CD14-positive monocyte (primary cell): ENCODE measurements at regions not wholly inside any gene's neighbourhood (a gene's known extent, or its start where the extent isn't known, plus 50 kb on each side); places are given as distances from the start of the nearest gene placed in this dataset.

ENCODE experiments used
- DNase-seq, 3 donors: peaks; one replicate each; pipeline ENCODE4 v3.0.0-alpha.2; 2011 to 2022
- H2AFZ ChIP-seq: 2 replicates; pipeline ENCODE4 v1.6.0; 2012; ENCODE audit warnings: mild to moderate bottlenecking, low read depth, low read length, inconsistent platforms; ENCODE audit not compliant: insufficient read depth, poor library complexity, severe bottlenecking
- H3K27ac ChIP-seq, 2 donors: 1 replicate in 1 of 2; 2 replicates in 1 of 2; pipeline ENCODE4 v1.5.1; 2012 to 2013; ENCODE audit warnings: low read length in 2 of 2, control low read depth in 1 of 2, inconsistent platforms in 1 of 2, low read depth in 1 of 2, mild to moderate bottlenecking in 1 of 2
- H3K27me3 ChIP-seq, 2 donors: one replicate each; pipeline versions ENCODE4 v1.6.0 to v1.6.1; 2011 to 2013; ENCODE audit warnings: low read length in 2 of 2; ENCODE audit not compliant: control insufficient read depth in 2 of 2, insufficient read depth in 2 of 2
- H3K36me3 ChIP-seq, 2 donors: replicated peaks in 1 of 2; 1 replicate in 1 of 2; 2 replicates in 1 of 2; pipeline versions ENCODE4 v1.5.1 to v1.6.1; 2012 to 2013; ENCODE audit warnings: low read length in 2 of 2, control low read depth in 1 of 2, inconsistent platforms in 1 of 2, mild to moderate bottlenecking in 1 of 2; ENCODE audit not compliant: insufficient read depth in 2 of 2, control insufficient read depth in 1 of 2
- H3K4me1 ChIP-seq, 2 donors: 1 replicate in 1 of 2; 2 replicates in 1 of 2; pipeline versions ENCODE4 v1.5.1 to v1.6.1; 2012 to 2013; ENCODE audit warnings: low read length in 2 of 2, control low read depth in 1 of 2, inconsistent platforms in 1 of 2, mild to moderate bottlenecking in 1 of 2, moderate library complexity in 1 of 2; ENCODE audit not compliant: insufficient read depth in 2 of 2, control insufficient read depth in 1 of 2
- H3K4me2 ChIP-seq: replicated peaks from 2 replicates; pipeline ENCODE3; 2012; ENCODE audit warnings: low read length, moderate library complexity, mild to moderate bottlenecking; ENCODE audit not compliant: poor library complexity, severe bottlenecking; ENCODE audit errors: extremely low read depth
- H3K4me3 ChIP-seq, 3 experiments: fragments of 200-600 bp in 1 of 3; sonication (generic) in 1 of 3; replicated peaks in 1 of 3; 1 replicate in 2 of 3; 2 replicates in 1 of 3; pipeline ENCODE4 v1.5.1; 2011 to 2013; ENCODE audit warnings: low read length in 3 of 3, mild to moderate bottlenecking in 3 of 3, control low read depth in 2 of 3, low read depth in 2 of 3, inconsistent platforms in 1 of 3, moderate library complexity in 1 of 3
- H3K79me2 ChIP-seq: 2 replicates; pipeline ENCODE4 v1.6.0; 2012; ENCODE audit warnings: mild to moderate bottlenecking, control low read depth, inconsistent platforms, low read length, moderate library complexity; ENCODE audit not compliant: insufficient read depth
- H3K9ac ChIP-seq: 2 replicates; pipeline ENCODE4 v1.6.0; 2017; ENCODE audit warnings: low read length, mild to moderate bottlenecking; ENCODE audit not compliant: insufficient read depth, poor library complexity, severe bottlenecking
- H3K9me3 ChIP-seq, 2 donors: replicated peaks in 1 of 2; 1 replicate in 1 of 2; 2 replicates in 1 of 2; pipeline versions ENCODE4 v1.5.1 to v1.6.1; 2012 to 2013; ENCODE audit warnings: low read length in 2 of 2, control low read depth in 1 of 2; ENCODE audit not compliant: control insufficient read depth in 1 of 2, insufficient read depth in 1 of 2
- H4K20me1 ChIP-seq: 2 replicates; pipeline ENCODE4 v1.6.0; 2012; ENCODE audit warnings: mild to moderate bottlenecking, low read length, control low read depth, moderate library complexity; ENCODE audit not compliant: insufficient read depth
- H3K27ac Mint-ChIP-seq, 7 donors: one replicate each; pipeline ENCODE4 v1.8.0; 2020; ENCODE audit warnings: mild to moderate bottlenecking in 7 of 7, mixed read lengths in 7 of 7, moderate library complexity in 6 of 7, inconsistent platforms in 2 of 7
- H3K27me3 Mint-ChIP-seq, 3 donors: one replicate each; pipeline ENCODE4 v1.8.0; 2021 to 2022; ENCODE audit warnings: low read depth in 3 of 3, mild to moderate bottlenecking in 3 of 3, mixed read lengths in 3 of 3, moderate library complexity in 3 of 3, inconsistent platforms in 1 of 3
- H3K36me3 Mint-ChIP-seq, 2 donors: one replicate each; pipeline ENCODE4 v1.8.0; 2020; ENCODE audit warnings: mixed read lengths in 2 of 2, inconsistent platforms in 1 of 2, mild to moderate bottlenecking in 1 of 2
- H3K4me1 Mint-ChIP-seq: one replicate; pipeline ENCODE4 v1.8.0; 2020; ENCODE audit warnings: mild to moderate bottlenecking, mixed read lengths
- H3K4me3 Mint-ChIP-seq, 2 donors: one replicate each; pipeline ENCODE4 v1.8.0; 2020; ENCODE audit warnings: mild to moderate bottlenecking in 2 of 2, mixed read lengths in 2 of 2, moderate library complexity in 1 of 2
- H3K9me3 Mint-ChIP-seq, 7 donors: one replicate each; pipeline ENCODE4 v1.8.0; 2020 to 2022; ENCODE audit warnings: mixed read lengths in 7 of 7, mild to moderate bottlenecking in 6 of 7, moderate library complexity in 6 of 7, inconsistent platforms in 2 of 7
- WGBS: methylation state at CpG from one replicate; pipeline ENCODE4 v1.1.5; 2013; ENCODE audit warnings: missing lambda C conversion rate; ENCODE audit not compliant: insufficient coverage; 5-methylcytosine and 5-hydroxymethylcytosine counted together
- intact Hi-C, 2 donors: fragments of 100-400 bp; cut with micrococcal nuclease; formaldehyde crosslinking; loops; one replicate each; pipeline versions ENCODE4 v1.15.0 to v1.15.1; 2023
- TF ChIP-seq, protein P1 (sequence below): fragments of 200-600 bp; IDR thresholded peaks from one replicate; pipeline ENCODE4 v1.8.0; 2022; ENCODE audit warnings: antibody characterized with exemption, mild to moderate bottlenecking

DNA sequence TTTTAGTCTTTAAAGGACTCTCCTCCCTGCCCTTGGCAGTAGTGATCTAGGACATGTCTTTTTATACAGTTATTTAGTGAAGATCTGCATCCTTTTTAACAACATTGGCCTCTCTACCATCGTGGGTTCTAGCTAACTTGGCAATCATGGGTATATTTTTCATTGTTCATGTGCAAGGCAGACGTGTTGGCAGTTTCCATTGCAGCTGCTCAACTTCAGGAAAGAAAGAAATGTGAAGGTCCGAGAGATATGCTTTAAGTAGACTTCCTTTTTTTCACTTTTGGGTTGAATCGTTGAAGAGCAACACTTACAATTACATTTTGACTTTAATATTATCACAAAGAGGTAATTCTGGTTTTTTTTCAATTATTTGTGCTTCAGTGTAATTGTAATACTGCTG is 172.6 kb downstream of the SATB1 start:
- intact Hi-C loops = no loop called here
- H2AFZ ChIP-seq = peak overlapping the region; percentile 62
- H3K27me3 ChIP-seq = no peaks in the 10 kb centered on the region
- H3K27ac ChIP-seq = no peak overlapping the region
- no peak for DNase-seq
- no peaks in the 10 kb centered on the region for H3K9me3 ChIP-seq
- Mint-ChIP-seq H3K4me3 (peak overlapping the region in 1 of 2 donors; percentile 82), H3K36me3 (no peaks in the 10 kb centered on the region), H3K9me3 (peaks cover 0 to 4% (median 0%) of the 10 kb centered on the region in 7 donors), H3K4me1 (peaks cover 9% of the 10 kb centered on the region), H3K27ac (no peak overlapping the region), H3K27me3 (no peaks in the 10 kb centered on the region)
- H3K4me3 ChIP-seq = peak overlapping the region in 1 of 3 experiments; percentile 17
- H3K9ac ChIP-seq = no peak overlapping the region
- no peaks in the 10 kb centered on the region for H3K79me2 ChIP-seq
- 0% methylated on average over 2 of the region's 4 CpGs for WGBS
- no peaks in the 10 kb centered on the region for H4K20me1 ChIP-seq
- H3K4me2 ChIP-seq = peak overlapping the region; percentile 37
- no peaks in the 10 kb centered on the region for H3K36me3 ChIP-seq
- H3K4me1 ChIP-seq = peaks cover 0 to 2% of the 10 kb centered on the region in 2 donors
- TF ChIP-seq, protein P1, sequence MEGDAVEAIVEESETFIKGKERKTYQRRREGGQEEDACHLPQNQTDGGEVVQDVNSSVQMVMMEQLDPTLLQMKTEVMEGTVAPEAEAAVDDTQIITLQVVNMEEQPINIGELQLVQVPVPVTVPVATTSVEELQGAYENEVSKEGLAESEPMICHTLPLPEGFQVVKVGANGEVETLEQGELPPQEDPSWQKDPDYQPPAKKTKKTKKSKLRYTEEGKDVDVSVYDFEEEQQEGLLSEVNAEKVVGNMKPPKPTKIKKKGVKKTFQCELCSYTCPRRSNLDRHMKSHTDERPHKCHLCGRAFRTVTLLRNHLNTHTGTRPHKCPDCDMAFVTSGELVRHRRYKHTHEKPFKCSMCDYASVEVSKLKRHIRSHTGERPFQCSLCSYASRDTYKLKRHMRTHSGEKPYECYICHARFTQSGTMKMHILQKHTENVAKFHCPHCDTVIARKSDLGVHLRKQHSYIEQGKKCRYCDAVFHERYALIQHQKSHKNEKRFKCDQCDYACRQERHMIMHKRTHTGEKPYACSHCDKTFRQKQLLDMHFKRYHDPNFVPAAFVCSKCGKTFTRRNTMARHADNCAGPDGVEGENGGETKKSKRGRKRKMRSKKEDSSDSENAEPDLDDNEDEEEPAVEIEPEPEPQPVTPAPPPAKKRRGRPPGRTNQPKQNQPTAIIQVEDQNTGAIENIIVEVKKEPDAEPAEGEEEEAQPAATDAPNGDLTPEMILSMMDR = no peak

DNA sequence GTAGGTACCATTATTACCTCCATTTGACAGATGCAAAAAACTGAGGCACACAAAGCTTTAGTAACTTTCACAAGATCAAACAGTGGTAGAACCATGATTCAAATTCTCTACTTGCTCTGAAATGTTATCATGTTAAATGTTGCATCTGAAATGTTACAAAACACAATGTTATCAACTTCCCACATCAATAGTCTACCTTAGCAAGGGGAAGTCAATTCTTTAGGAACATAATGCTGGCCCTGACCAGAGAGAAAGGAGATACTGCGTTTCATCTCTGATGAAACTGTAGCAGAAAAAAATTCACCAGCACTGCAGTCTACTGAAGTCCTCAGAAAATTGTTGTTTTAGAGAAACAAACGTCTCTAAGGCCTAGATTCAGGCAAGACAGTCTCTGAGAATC is 174.1 kb downstream of the SATB1 start:
- WGBS = 44% methylated on average over 1 of the region's 2 CpGs
- Histone ChIP-seq H2AFZ (no peak overlapping the region), H3K4me3 (no peak overlapping the region), H3K27ac (no peak overlapping the region), H3K79me2 (no peaks in the 10 kb centered on the region), H3K4me2 (no peak overlapping the region), H3K36me3 (no peaks in the 10 kb centered on the region), H3K9ac (no peak overlapping the region), H3K9me3 (no peaks in the 10 kb centered on the region), H3K4me1 (peaks cover 0 to 2% of the 10 kb centered on the region in 2 donors), H4K20me1 (no peaks in the 10 kb centered on the region), H3K27me3 (no peaks in the 10 kb centered on the region)
- intact Hi-C loops = no loop called here
- Mint-ChIP-seq H3K9me3 (peaks cover 0 to 1% (median 0%) of the 10 kb centered on the region in 7 donors), H3K4me3 (no peak overlapping the region), H3K27me3 (peaks cover 0 to 4% (median 0%) of the 10 kb centered on the region in 3 donors), H3K4me1 (peaks cover 20% of the 10 kb centered on the region), H3K36me3 (no peaks in the 10 kb centered on the region), H3K27ac (no peak overlapping the region)
- no peak for DNase-seq
- TF ChIP-seq, protein P1 = no peak
